ENCODE measurements at regions not wholly inside any gene's neighbourhood (a gene's known extent, or its start where the extent isn't known, plus 50 kb on each side); places are given as distances from the start of the nearest gene placed in this dataset.

- CTCF ChIA-PET: no interaction called here
- RAD21 ChIA-PET (ENCODE audit: unreplicated experiment): no interaction called here
- no peak overlapping the region for H3K9ac ChIP-seq (ENCODE audit: control insufficient read depth, insufficient read depth, low read length)
- H4K20me1 ChIP-seq (ENCODE audit: control insufficient read depth, insufficient read depth): no peaks in the 10 kb centered on the region
- no peaks in the 10 kb centered on the region; a peak in 1 of 4 replicates for H3K27me3 ChIP-seq (replicated peaks in 1 of 2; ENCODE audit: control insufficient read depth in 2 of 2, insufficient read depth in 2 of 2, low read length in 1 of 2)
- DNase-seq (ENCODE audit: low read depth, low spot score): no peak
- no peak for ATAC-seq
- no peak overlapping the region for H3K4me2 ChIP-seq (ENCODE audit: control insufficient read depth, insufficient read depth)
- in situ Hi-C loops (cut with MboI): no loop called here
- intact Hi-C loops (cut with micrococcal nuclease; ENCODE audit: unreplicated experiment): no loop called here
- no peak for FAIRE-seq
- H3K27ac ChIP-seq (ENCODE audit: control insufficient read depth, insufficient read depth): no peak overlapping the region
- no peak overlapping the region for H2AFZ ChIP-seq (ENCODE audit: control insufficient read depth, low read depth, low read length)
- H3K79me2 ChIP-seq (ENCODE audit: control insufficient read depth, insufficient read depth, low read length): no peaks in the 10 kb centered on the region
- no TSS peak for BruUV-seq (replicated peaks)
- POLR2A ChIA-PET: no interaction called here
- SMC1A ChIA-PET (ENCODE audit: uncharacterized antibody, unreplicated experiment): no interaction called here
- H3K4me3 ChIP-seq: no peak overlapping the region
- no peaks in the 10 kb centered on the region; the same call in 2 of the 3 replicates for H3K9me3 ChIP-seq (replicated peaks; ENCODE audit: control insufficient read depth, insufficient read depth, low read length)
- H3K4me1 ChIP-seq (ENCODE audit: control insufficient read depth, insufficient read depth, low read length): no peaks in the 10 kb centered on the region
- no peaks in the 10 kb centered on the region for H3K36me3 ChIP-seq (ENCODE audit: control insufficient read depth in 2 of 2, insufficient read depth in 2 of 2, low read length in 1 of 2)
- WGBS (ENCODE audit: insufficient coverage, insufficient replicate concordance, low lambda C conversion rate, missing lambda C conversion rate): 0% methylated on average over 1 of the region's 1 CpG
- TF ChIP-seq RBBP5 (conservative IDR thresholded peaks at IDR 0.05) (no peak), ATF3 (IDR thresholded peaks at IDR 0.05; ENCODE audit: borderline replicate concordance, extremely low read depth, low read depth, low read length) (no peak), WRNIP1 (IDR thresholded peaks at IDR 0.05; ENCODE audit: borderline replicate concordance, low read depth, low read length) (no peak), CREM (IDR thresholded peaks at IDR 0.05; ENCODE audit: low read depth) (no peak), PAX8 (IDR thresholded peaks at IDR 0.05) (no peak), BCL3 (IDR thresholded peaks at IDR 0.05; ENCODE audit: borderline replicate concordance, insufficient read depth, low read depth, low read length, poor library complexity, severe bottlenecking) (no peak), MAX (IDR thresholded peaks at IDR 0.05; ENCODE audit: low read depth, low read length) (no peak), ZBTB40 (IDR thresholded peaks at IDR 0.05; ENCODE audit: borderline replicate concordance) (no peak), FOS (IDR thresholded peaks at IDR 0.05; ENCODE audit: borderline replicate concordance, extremely low read depth, insufficient read length) (no peak), RCOR1 (conservative IDR thresholded peaks at IDR 0.05; ENCODE audit: low read depth, low read length) (no peak), BRCA1 (IDR thresholded peaks at IDR 0.05; ENCODE audit: low read depth, low read length) (no peak), SP1 (IDR thresholded peaks at IDR 0.05; ENCODE audit: low read depth, low read length) (no peak), SRF (IDR thresholded peaks at IDR 0.05; ENCODE audit: low read depth in 2 of 2, low read length in 2 of 2) (no peak), ZBED1 (IDR thresholded peaks at IDR 0.05; ENCODE audit: borderline replicate concordance) (no peak), SKIL (IDR thresholded peaks at IDR 0.05; ENCODE audit: low read depth, poor library complexity, severe bottlenecking) (no peak)
Observed at GRCh38 chr18:49672853-49673252, 111.0 kb downstream of the LIPG start.

All from GM12878 (cell line).